HEK293 (cell line): ENCODE measurements at regions not wholly inside any gene's neighbourhood (a gene's known extent, or its start where the extent isn't known, plus 50 kb on each side); places are given as distances from the start of the nearest gene placed in this dataset.

Experiments
- ZNF112 ChIP-seq: fragments of 450-650 bp; formaldehyde crosslinking; IDR thresholded peaks from 2 replicates; pipeline ENCODE4 v1.5.0; 2017; ENCODE audit warnings: missing biosample characterization, missing genetic modification characterization
- ZNF600 ChIP-seq: fragments of 450-650 bp; formaldehyde crosslinking; IDR thresholded peaks from 2 replicates; pipeline ENCODE4 v1.5.1; 2016; ENCODE audit warnings: missing biosample characterization, missing genetic modification characterization
- ZNF623 ChIP-seq: fragments of 450-650 bp; formaldehyde crosslinking; IDR thresholded peaks from 2 replicates; pipeline ENCODE4 v1.5.1; 2016; ENCODE audit warnings: missing biosample characterization, missing genetic modification characterization
- TF ChIP-seq, protein P1 (sequence below): fragments of 450-650 bp; formaldehyde crosslinking; IDR thresholded peaks from 2 replicates; pipeline ENCODE4 v1.5.1; 2016; ENCODE audit warnings: missing biosample characterization, missing genetic modification characterization
- TF ChIP-seq, protein P2 (sequence below): fragments of 450-650 bp; formaldehyde crosslinking; optimal IDR thresholded peaks from 2 replicates; pipeline ENCODE3; 2016; ENCODE audit warnings: missing biosample characterization, mild to moderate bottlenecking, missing genetic modification characterization

DNA sequence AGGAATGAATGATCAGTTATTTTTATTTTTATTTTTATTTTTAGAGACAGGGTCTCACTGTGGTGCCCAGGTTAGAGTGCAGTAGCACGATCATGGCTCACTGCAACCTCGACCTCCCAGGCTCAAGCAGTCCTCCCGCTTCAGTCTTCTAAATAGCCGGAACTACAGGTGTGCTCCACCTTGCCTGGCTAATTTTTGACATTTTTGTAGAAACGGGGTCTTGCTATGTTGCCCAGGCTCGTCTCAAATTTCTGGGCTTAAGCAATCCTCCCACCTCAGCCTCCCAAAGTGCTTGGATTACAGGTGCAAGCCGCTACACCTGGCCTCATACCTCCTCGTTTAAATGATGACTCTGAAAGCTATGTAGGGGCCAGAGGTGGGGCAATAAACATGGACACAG is 706.0 kb downstream of the MED13L start:
- TF ChIP-seq, protein P1, sequence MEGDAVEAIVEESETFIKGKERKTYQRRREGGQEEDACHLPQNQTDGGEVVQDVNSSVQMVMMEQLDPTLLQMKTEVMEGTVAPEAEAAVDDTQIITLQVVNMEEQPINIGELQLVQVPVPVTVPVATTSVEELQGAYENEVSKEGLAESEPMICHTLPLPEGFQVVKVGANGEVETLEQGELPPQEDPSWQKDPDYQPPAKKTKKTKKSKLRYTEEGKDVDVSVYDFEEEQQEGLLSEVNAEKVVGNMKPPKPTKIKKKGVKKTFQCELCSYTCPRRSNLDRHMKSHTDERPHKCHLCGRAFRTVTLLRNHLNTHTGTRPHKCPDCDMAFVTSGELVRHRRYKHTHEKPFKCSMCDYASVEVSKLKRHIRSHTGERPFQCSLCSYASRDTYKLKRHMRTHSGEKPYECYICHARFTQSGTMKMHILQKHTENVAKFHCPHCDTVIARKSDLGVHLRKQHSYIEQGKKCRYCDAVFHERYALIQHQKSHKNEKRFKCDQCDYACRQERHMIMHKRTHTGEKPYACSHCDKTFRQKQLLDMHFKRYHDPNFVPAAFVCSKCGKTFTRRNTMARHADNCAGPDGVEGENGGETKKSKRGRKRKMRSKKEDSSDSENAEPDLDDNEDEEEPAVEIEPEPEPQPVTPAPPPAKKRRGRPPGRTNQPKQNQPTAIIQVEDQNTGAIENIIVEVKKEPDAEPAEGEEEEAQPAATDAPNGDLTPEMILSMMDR (tag by site-specific recombination) = no peak
- TF ChIP-seq ZNF112 (tag by site-specific recombination) (no peak), ZNF600 (tag by site-specific recombination) (no peak), ZNF623 (tag by site-specific recombination) (no peak)
- TF ChIP-seq, protein P2, sequence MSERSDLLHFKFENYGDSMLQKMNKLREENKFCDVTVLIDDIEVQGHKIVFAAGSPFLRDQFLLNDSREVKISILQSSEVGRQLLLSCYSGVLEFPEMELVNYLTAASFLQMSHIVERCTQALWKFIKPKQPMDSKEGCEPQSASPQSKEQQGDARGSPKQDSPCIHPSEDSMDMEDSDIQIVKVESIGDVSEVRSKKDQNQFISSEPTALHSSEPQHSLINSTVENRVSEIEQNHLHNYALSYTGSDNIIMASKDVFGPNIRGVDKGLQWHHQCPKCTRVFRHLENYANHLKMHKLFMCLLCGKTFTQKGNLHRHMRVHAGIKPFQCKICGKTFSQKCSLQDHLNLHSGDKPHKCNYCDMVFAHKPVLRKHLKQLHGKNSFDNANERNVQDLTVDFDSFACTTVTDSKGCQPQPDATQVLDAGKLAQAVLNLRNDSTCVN (tag by site-specific recombination) = no peak
